OCI-LY7 (cell line): ENCODE measurements at regions not wholly inside any gene's neighbourhood (a gene's known extent, or its start where the extent isn't known, plus 50 kb on each side); places are given as distances from the start of the nearest gene placed in this dataset.

Experiments used
- EZH2phosphoT487 ChIP-seq: fragments of 200-600 bp; sonication (generic); IDR thresholded peaks from 2 replicates; pipeline ENCODE4 v1.6.1; 2018; ENCODE audit warnings: low read depth, borderline replicate concordance, mild to moderate bottlenecking, mixed run types, antibody characterized with exemption, low read length, moderate library complexity, mixed read lengths
- TF ChIP-seq, protein P1 (sequence below): fragments of 200-600 bp; sonication (generic); conservative IDR thresholded peaks from 2 replicates; pipeline ENCODE4 v1.5.1; 2014; ENCODE audit warnings: mild to moderate bottlenecking, antibody characterized with exemption, low read length, moderate library complexity, mixed read lengths

DNA sequence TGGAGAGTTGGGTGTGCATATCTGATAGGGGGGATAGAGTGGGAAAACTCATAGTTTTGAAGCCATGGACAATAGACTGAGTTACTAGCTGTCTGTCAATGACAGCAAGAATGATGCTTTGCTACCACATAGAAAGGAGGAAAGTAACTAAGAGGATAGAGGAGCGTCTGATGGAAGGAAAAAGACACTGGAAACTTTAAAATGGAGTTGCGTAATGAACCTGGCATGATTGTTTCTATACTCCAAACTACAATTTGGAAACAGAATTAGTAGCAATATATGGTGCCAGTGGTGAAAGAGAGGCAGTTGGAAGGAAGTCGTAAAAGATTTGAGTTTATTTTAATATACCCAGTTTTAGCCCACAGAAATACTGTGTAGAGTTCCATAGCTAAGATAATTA, 163.6 kb downstream of the TUSC7 start:
- TF ChIP-seq, protein P1, sequence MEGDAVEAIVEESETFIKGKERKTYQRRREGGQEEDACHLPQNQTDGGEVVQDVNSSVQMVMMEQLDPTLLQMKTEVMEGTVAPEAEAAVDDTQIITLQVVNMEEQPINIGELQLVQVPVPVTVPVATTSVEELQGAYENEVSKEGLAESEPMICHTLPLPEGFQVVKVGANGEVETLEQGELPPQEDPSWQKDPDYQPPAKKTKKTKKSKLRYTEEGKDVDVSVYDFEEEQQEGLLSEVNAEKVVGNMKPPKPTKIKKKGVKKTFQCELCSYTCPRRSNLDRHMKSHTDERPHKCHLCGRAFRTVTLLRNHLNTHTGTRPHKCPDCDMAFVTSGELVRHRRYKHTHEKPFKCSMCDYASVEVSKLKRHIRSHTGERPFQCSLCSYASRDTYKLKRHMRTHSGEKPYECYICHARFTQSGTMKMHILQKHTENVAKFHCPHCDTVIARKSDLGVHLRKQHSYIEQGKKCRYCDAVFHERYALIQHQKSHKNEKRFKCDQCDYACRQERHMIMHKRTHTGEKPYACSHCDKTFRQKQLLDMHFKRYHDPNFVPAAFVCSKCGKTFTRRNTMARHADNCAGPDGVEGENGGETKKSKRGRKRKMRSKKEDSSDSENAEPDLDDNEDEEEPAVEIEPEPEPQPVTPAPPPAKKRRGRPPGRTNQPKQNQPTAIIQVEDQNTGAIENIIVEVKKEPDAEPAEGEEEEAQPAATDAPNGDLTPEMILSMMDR, result no peak
- TF ChIP-seq EZH2phosphoT487, result no peak
